ENCODE measurements at regions not wholly inside any gene's neighbourhood (a gene's known extent, or its start where the extent isn't known, plus 50 kb on each side); places are given as distances from the start of the nearest gene placed in this dataset.

DNA sequence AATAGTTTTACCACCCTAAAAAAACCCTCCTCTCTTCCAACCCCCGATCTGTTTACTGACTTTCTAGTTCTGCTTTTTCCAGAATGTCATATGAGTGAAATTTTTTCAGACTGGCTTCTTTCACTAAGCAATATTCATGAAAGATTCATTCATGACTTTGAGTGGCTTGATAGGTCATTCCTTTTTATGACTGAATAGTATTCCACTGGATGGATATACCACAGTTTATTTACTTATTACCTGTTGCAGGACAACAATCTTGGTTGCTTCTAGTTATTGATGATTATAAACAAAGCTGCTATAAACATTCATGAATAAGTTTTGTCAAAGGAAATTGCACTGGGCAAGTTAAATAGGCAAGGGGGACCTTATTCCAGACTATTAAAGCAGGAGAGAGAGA is 264.2 kb downstream of the UTP18 start:
- TF ChIP-seq, protein P1, sequence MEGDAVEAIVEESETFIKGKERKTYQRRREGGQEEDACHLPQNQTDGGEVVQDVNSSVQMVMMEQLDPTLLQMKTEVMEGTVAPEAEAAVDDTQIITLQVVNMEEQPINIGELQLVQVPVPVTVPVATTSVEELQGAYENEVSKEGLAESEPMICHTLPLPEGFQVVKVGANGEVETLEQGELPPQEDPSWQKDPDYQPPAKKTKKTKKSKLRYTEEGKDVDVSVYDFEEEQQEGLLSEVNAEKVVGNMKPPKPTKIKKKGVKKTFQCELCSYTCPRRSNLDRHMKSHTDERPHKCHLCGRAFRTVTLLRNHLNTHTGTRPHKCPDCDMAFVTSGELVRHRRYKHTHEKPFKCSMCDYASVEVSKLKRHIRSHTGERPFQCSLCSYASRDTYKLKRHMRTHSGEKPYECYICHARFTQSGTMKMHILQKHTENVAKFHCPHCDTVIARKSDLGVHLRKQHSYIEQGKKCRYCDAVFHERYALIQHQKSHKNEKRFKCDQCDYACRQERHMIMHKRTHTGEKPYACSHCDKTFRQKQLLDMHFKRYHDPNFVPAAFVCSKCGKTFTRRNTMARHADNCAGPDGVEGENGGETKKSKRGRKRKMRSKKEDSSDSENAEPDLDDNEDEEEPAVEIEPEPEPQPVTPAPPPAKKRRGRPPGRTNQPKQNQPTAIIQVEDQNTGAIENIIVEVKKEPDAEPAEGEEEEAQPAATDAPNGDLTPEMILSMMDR (IDR thresholded peaks at IDR 0.05) = no peak
- no peak for ATAC-seq (ENCODE audit: low FRiP score)
- DNase-seq (ENCODE audit: low spot score) = no peak

GRCh38 chr17:51526507-51526906 is 266.2 kb downstream of the UTP18 start:
- TF ChIP-seq, protein P1 (IDR thresholded peaks at IDR 0.05) = no peak
- ATAC-seq (ENCODE audit: low FRiP score) (no peak), DNase-seq (ENCODE audit: low spot score) (no peak)

DNA sequence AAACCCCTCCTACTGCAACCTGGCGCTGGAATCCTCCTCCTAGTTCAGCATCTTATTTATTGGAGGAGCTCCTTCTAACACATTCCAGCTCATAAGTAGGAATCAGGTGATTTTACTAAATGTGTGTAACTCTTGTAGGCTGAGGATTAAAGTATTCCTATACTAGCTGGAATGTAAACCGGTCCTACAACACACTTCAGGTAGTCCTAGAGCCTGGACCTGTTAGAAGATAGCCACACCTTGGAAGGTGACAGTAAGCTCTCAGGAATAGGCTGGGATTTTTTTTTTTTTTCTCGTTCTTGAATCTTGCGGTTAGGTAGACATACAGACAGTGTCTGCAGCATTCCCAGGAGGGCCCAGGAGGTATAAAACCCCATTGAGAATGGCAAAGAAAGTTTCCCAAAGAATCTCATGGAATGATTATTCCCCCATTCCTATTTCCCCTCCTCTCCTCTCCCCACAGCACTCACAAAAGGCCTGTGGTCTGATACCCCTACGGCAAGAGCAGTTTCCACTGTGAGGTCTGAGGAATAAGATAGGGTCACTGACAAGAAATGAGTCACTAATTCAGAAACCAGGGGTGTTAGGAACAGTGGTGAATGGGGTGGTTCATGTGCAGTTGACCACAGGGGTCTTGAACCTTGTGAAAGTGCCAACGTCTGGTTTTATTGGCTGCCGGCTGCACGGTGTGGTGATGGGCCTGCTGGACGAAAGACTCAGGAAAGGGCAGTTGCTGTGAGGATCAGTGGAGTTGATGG is 267.1 kb downstream of the UTP18 start:
- TF ChIP-seq, protein P1 (IDR thresholded peaks at IDR 0.05) = no peak
- ATAC-seq (ENCODE audit: low FRiP score) = no peak
- DNase-seq (ENCODE audit: low spot score) = no peak

- TF ChIP-seq, protein P1 (IDR thresholded peaks at IDR 0.05) = no peak
- ATAC-seq (ENCODE audit: low FRiP score) (no peak), DNase-seq (ENCODE audit: low spot score) (no peak)
Observed at GRCh38 chr17:51528111-51528510, 267.8 kb downstream of the UTP18 start.

GRCh38 chr17:51533219-51533618 is 272.9 kb downstream of the UTP18 start:
- DNase-seq (ENCODE audit: low spot score) (no peak), ATAC-seq (ENCODE audit: low FRiP score) (no peak)
- TF ChIP-seq, protein P1 (IDR thresholded peaks at IDR 0.05) = no peak

DNA sequence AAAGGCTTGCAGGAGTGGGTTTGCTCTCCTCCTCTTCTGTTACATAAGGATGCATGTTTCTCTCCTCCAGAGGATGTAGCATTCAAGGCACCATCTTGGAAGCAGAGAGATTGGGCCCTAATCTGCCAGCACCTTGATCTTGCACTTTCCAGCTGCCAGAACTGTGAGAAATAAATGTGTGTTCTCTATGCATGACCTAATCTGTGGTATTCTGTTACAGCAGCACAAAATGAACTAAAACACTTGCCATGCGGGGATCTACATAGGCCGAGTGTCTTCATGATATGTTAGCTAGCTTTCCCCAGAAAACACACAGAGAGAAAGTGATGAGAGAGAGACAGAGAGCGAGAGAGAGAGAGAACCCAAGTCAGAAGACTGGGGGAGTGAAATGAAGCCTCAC is 273.5 kb downstream of the UTP18 start:
- TF ChIP-seq, protein P1 (IDR thresholded peaks at IDR 0.05) = no peak
- ATAC-seq (ENCODE audit: low FRiP score) = no peak
- no peak for DNase-seq (ENCODE audit: low spot score)

- TF ChIP-seq, protein P1 (IDR thresholded peaks at IDR 0.05) = no peak
- no peak for ATAC-seq (ENCODE audit: low FRiP score)
Observed at GRCh38 chr17:51536627-51537026, 276.3 kb downstream of the UTP18 start.

More at GRCh38 chr17:51536627-51537026, 276.3 kb downstream of the UTP18 start:
- DNase-seq (ENCODE audit: low spot score) = no peak
